GM19328 (cell line): ENCODE measurements at regions not wholly inside any gene's neighbourhood (a gene's known extent, or its start where the extent isn't known, plus 50 kb on each side); places are given as distances from the start of the nearest gene placed in this dataset.

Source experiments
- ATAC-seq: cut with Tn5 transposase; IDR thresholded peaks from one replicate; pipeline ENCODE4 v1.9.1; 2021; ENCODE audit warnings: mild to moderate bottlenecking, moderate library complexity; ENCODE audit not compliant: unreplicated experiment

DNA sequence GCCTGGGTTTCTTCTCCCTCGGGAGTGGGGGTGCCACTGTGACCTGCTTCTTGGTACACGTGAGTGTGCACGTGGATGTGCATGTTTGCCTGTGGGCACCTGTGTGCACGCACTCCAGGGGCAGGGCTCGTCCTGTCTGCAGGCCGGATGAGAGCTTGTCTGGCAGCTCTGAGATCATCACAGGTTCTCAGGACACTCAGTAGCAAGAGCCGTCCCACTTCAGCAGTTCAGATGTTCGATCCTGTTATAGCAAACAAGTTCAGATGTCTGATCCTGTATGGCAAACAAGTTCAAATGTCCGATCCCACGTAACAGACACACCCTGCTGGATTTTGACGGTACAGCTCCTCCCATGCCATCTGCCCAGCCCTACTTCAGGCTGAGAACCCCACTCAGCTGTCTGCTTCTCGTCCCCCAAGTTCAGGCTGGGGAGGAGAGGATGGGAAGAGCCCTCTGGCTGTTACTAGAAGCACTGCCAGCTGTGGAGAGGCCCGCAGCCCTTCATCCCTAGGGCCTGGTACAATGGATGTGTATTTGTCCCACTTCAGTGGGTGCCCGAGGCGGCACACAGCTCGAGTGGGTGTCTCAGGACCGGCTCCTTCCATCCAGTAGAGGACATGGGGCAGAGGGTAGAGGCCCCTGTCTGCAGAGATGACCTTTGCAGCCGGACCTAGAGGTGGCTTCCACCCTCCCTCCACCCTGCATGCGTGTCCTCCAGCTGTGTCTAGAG lies 1126.9 kb downstream of the BRD1 start:
- no peak for ATAC-seq

DNA sequence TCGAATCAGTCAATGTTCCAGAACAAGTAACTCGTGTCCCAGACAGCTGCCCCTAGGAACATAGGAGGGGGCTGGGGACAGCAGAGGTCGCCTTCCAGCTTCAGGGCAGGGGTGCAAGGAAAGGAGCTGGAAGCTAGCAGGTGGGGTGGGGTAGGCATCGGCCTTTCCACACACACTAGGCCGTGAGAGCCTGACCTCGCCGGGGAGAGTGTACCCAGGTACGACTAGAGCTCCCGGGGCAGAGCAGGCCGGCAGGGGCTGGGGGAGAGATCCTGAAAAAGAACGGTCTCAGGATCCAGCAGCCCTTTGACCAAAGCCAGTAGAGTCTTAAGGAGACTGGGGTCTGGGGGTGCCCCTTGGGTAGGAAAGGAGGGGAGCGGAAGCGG lies 1127.5 kb downstream of the BRD1 start:
- ATAC-seq = no peak

DNA sequence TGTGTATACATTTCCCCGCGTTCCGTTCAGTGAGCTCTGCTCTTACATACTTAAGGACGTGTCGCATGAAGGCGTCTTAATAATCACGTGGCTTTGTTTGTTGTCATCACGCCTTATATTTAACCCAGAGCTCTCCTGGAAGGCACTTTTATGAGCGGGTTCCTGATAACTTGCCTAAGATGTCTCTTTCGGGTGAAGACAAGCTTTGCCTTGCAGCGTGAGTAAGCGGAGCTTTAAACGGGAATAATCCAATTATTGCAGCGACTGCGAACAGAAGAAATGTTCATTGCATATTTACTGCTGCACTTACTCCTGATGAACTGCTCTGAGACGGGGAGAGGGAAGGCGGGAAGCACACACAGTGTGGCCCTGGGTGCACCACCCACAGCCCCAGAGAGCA lies 1128.2 kb downstream of the BRD1 start:
- ATAC-seq = no peak

DNA sequence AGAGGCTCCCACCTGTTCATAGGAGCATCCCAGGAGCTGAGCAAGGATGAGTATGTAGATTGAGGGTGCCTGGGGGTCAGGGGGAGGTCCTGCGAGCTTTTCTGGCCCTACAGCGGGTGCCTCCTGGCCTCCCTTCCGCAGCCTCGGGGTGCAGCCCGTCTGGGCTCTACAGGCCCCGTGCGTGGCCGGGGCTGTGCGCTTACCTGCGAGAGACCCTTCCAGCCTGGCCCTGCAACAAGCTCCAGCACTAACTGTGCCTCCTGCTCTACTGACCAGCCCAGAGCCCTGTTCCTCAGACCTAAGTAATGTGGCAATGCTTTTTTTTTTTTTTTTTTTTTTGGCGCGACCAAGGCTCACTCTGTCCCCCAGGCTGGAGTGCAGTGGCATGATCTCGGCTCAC lies 1129.1 kb downstream of the BRD1 start:
- no peak for ATAC-seq

- ATAC-seq = no peak
These were observed 1129.9 kb downstream of the BRD1 start for GRCh38 chr22:48697694-48698276.

DNA sequence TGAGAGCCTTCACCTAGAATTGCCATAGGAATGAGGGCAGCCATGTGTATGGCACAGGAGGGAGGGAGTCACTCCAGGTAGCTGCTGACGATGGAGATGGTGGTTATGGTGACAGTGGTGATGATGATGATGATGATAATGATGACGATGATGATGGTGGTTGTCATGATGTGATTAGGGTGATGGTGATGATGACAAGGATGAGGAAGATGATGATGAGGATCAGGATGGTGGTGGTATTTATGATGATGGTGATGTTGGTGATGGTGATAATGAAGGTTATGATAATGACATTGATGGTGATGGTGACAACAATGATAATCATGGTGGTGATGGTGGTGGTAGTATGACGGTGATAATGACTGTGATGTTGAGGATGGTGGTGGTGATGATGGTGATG lies 1130.5 kb downstream of the BRD1 start:
- no peak for ATAC-seq

- no peak for ATAC-seq
These were observed 1131.3 kb downstream of the BRD1 start for GRCh38 chr22:48696371-48696770.

- ATAC-seq = no peak
These were observed 1131.9 kb downstream of the BRD1 start for GRCh38 chr22:48695731-48696305.

DNA sequence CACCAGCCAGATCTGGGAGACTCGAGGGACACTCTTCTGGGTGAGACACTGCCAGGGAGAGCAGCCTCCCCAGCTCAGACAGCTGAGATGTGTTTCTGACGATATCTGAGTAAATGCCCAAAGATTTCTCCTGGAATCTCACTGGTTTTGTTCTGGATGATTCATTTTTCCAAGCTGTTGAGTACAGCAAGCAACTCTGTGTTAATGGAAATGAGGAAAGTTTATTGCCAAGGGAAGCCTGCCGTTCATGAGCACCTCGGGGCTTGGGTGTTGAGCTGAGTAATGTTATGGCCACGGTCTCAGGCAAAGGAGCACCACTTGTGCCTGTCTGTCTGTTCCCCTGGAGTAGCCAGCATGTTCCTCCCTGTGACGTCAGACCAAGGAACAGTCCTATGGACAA lies 1132.4 kb downstream of the BRD1 start:
- ATAC-seq = no peak

DNA sequence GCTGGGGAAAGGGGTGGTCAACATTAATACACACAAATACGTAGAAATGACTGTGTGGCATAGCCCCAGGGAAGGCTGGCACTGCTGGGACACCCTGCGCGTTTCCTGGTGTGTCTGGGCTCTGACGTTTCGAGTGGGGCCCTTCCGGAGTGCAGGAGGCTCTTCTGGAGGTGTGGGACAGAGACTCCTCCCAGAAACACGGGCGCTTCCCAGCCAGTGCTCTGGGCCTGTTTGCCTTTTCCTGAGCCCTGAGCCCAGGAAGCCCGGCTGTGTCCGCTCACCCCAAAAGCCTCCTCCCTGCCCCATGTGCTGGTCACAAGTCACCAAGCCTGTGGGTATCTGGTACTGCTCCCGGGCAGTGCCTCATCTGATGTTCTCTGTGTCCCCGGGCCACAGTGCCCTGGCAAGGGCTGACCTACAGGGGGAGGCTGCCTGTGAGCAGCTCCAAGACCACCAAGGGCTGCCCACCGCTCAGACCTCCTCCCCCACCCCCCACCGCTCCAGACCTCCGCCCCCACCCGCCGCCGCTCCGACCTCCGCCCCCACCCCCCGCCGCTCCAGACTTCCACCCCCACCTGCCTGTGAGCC lies 1133.3 kb downstream of the BRD1 start:
- ATAC-seq = no peak

- ATAC-seq = no peak
These were observed 1134.1 kb downstream of the BRD1 start for GRCh38 chr22:48693377-48694135.

GRCh38 chr22:48692734-48693376 lies 1134.8 kb downstream of the BRD1 start:
- no peak for ATAC-seq

GRCh38 chr22:48691431-48691851 lies 1136.2 kb downstream of the BRD1 start:
- no peak for ATAC-seq

DNA sequence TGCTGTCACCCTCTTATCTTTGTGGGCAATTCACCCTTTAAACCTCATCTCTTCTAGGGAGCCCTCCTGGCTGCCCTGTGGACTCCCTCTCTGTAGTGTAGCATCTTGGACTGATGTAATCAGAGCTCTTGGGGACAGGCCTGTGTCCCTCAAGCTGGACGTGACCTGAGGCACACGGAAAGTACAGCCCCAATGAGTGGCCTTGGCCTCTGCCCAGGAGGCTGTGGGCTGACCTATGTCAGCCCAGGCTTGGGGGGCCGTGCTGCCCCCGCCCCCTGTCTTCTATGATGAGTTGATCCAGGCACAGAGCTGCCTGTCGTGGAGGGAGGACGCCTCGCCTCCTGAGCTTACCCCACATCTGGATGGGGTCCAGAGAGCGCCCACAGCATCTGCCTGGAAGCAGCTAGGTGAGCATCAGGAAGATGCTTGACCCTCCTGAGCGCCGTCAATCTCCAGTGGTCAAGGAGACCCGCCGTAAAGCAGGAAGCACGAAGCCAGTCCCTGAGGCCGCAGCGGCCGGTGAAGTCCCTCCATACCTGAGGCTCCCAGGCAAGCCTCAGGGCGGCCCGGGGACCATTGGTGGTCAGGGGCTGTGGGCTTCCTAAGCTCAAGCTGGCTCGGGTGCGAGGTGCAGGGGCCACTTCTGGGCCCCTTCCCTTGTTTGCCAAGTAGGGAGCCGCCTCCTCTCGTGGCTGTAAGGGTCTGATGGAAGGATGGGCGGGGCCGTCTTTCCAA lies 1136.9 kb downstream of the BRD1 start:
- ATAC-seq = no peak

DNA sequence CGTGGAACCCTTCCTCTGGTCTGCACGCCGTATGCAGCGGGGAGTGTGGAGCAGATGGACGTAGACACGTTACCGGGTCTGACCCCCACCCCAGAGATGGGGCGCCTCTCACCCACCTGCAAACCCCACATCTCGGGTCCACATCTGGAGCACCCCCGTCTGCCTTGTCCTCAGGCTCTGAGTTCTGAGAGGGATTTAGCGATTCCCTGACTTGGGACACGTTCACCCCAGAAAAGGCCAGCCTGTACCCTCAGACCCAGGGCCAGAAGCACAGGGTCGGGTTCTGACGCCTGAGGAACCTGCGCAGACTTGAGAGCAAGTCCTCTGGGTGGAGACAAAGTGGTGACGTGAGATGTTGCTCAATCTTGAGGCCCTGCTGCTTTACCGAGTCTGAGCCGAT lies 1138.5 kb downstream of the BRD1 start:
- ATAC-seq = no peak

DNA sequence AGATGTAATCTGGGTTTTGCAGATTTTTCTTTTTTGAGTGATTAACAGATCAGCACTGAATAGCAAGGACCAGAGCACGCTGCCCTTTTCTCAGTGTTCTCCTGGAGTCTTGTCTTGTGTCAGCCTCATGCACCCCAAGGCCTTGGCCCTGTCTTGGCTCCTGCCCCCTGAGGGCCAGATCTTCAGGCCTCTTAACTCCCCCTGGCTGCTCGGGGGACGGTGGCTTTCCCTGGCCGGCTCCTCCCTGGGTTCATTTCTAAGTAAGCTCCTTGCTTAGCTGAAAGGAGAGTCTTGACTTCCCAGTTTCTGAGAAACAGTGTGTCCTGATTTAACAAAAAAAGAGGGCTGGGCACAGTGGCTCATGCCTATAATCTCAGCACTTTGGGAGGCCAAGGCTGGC lies 1139.3 kb downstream of the BRD1 start:
- no peak for ATAC-seq

GRCh38 chr22:48687606-48688005 lies 1140.1 kb downstream of the BRD1 start:
- no peak for ATAC-seq

- ATAC-seq = no peak
These were observed 1140.9 kb downstream of the BRD1 start for GRCh38 chr22:48686694-48687302.

DNA sequence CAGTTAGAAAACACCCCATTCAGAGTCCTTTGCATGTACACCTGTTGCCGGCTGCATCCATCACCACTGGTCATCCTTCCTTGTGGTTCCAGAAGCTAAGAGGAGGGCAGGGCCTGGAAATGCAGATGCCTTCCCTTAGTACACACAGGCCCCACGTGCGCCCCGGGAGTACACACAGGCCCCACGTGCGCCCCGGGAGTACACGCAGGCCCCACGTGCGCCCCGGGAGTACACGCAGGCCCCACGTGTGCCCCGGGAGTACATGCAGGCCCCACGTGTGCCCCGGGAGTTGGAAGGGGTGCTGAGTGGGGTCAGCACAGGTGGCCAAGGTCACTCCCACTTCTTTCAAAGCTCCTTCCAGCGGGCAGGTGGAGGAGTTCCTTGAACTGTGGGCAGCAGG lies 1141.9 kb downstream of the BRD1 start:
- ATAC-seq = no peak

DNA sequence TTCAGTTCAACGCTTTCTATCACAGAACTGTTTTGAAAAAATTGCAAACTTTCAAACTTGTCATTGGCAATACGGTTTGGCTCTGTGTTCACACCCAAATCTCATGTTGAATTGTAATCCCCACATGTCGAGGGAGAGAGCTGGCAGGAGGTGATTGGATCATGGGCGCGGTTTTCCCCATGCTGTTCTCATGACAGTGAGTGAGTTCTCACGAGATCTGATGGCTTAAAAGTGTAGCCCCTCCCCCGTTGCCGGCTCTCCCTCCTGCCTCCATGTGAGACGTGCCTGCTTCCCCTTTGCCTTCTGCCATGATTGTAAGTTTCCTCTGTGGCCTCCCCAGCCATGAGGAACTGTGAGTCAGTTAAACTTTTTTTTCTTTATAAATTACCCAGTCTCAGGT lies 1144.0 kb downstream of the BRD1 start:
- no peak for ATAC-seq
